ENCODE measurements at regions not wholly inside any gene's neighbourhood (a gene's known extent, or its start where the extent isn't known, plus 50 kb on each side); places are given as distances from the start of the nearest gene placed in this dataset.

DNA sequence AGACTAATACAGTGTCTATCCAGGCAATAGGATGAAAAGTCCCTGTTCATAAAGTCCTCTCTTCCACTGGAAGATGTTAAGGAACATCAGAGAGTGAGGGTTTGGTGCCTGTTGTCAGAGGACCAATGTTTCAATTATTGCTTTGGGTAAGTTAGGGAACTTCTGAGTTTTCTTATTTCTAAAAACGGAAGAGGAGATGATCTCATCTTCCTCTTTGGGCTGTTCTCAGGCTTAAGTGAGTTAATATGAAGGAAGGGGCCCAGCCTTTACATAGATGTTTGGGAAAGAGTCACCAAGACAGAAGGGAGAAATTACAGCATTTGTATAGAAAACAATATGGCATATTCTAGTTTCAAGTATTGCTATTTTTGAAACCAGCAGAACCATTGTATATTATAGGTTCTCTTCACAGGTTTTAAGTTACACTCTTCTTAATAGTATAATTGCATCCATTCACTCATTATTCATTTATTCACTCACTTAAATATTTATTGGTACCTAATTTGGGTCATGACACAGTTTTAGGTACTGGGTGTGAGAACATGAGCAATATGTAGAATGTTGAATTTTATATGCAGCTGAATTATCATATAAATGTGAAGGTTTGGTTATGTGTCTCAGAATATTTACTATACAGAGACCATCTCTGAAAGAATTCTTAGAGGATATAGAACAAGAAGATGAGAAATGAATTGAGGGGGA lies 68.5 kb upstream of the LRIG3 start:
- no peaks in the 10 kb centered on the region for H3K27me3 ChIP-seq (replicated peaks in 1 of 4; ENCODE audit: control extremely low read depth in 1 of 4, control insufficient read depth in 3 of 4, insufficient read depth in 4 of 4, low read length in 3 of 4)
- no peaks in the 10 kb centered on the region for H3K36me3 ChIP-seq (replicated peaks in 1 of 2; ENCODE audit: control extremely low read depth in 1 of 2, control insufficient read depth in 1 of 2, extremely low read depth in 1 of 2, insufficient read depth in 2 of 2, low read length in 1 of 2)
- Mint-ChIP-seq H3K9me3 (ENCODE audit: insufficient read depth) (peaks cover 8% of the 10 kb centered on the region), H3K27ac (no peak overlapping the region), H3K27me3 (no peaks in the 10 kb centered on the region), H3K4me3 (no peak overlapping the region), H3K4me1 (no peaks in the 10 kb centered on the region)
- no peak overlapping the region for H2AFZ ChIP-seq (ENCODE audit: insufficient read depth, low read depth, low read length, poor library complexity, severe bottlenecking)
- 60% methylated on average over 1 of the region's 1 CpG for WGBS (ENCODE audit: insufficient coverage)
- TF ChIP-seq CTCF (IDR thresholded peaks at IDR 0.05) (no peak), EZH2 (IDR thresholded peaks at IDR 0.05; ENCODE audit: borderline replicate concordance, insufficient read depth, low read depth, low read length, poor library complexity, severe bottlenecking) (no peak)
- intact Hi-C loops (cut with micrococcal nuclease), result no loop called here
- H3K4me2 ChIP-seq (replicated peaks; ENCODE audit: low read depth, low read length, poor library complexity, severe bottlenecking), result no peak overlapping the region
- ChIA-PET CTCF (no interaction called here), POLR2A (no interaction called here)
- no peak for DNase-seq
- no peaks in the 10 kb centered on the region for H3K4me1 ChIP-seq (ENCODE audit: control insufficient read depth in 2 of 2, insufficient read depth in 2 of 2, low read length in 2 of 2)
- peaks cover 0 to 5% (median 0%) of the 10 kb centered on the region in 3 donors for H3K9me3 ChIP-seq (ENCODE audit: control extremely low read depth in 1 of 3, control insufficient read depth in 2 of 3, insufficient read depth in 1 of 3, low read length in 2 of 3)
- no peaks in the 10 kb centered on the region for H3K79me2 ChIP-seq (ENCODE audit: control insufficient read depth, insufficient read depth, low read length)
- ATAC-seq (ENCODE audit: low read depth), result no peak
- no peak overlapping the region for H3K9ac ChIP-seq (ENCODE audit: low read length)
- H4K20me1 ChIP-seq (ENCODE audit: control insufficient read depth, insufficient read depth, low read length, poor library complexity, severe bottlenecking), result no peaks in the 10 kb centered on the region
- no peak overlapping the region for H3K27ac ChIP-seq (ENCODE audit: low read length in 2 of 2)
- no peak overlapping the region for H3K4me3 ChIP-seq (ENCODE audit: control extremely low read depth in 1 of 5, extremely low read depth in 1 of 5, insufficient read depth in 1 of 5, low read depth in 2 of 5, low read length in 4 of 5)

DNA sequence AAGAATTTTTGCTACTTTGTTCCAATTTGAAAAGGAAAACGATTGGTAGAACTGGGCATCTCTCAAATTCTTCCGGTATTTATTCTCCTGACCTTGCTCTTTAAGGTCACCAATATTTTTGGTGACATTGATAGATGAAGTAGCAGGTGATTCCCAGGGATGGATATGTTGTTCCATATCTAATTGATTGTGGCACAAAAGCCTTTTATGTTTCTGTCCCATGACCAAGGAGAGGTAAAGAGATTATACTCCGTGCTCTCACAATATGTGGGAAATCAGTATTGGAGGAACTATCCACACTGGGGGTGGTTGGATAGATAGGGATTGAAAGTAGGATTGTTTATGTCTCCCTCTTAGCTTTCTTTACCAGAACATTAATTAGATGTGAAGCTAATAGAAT lies 61.7 kb upstream of the LRIG3 start:
- no peaks in the 10 kb centered on the region for H3K36me3 ChIP-seq (replicated peaks in 1 of 2; ENCODE audit: control extremely low read depth in 1 of 2, control insufficient read depth in 1 of 2, extremely low read depth in 1 of 2, insufficient read depth in 2 of 2, low read length in 1 of 2)
- H2AFZ ChIP-seq (ENCODE audit: insufficient read depth, low read depth, low read length, poor library complexity, severe bottlenecking), result no peak overlapping the region
- Mint-ChIP-seq H3K27me3 (no peaks in the 10 kb centered on the region), H3K4me3 (no peak overlapping the region), H3K27ac (no peak overlapping the region), H3K4me1 (no peaks in the 10 kb centered on the region), H3K9me3 (ENCODE audit: insufficient read depth) (peaks cover 4% of the 10 kb centered on the region)
- no peak overlapping the region for H3K4me3 ChIP-seq (ENCODE audit: control extremely low read depth in 1 of 5, extremely low read depth in 1 of 5, insufficient read depth in 1 of 5, low read depth in 2 of 5, low read length in 4 of 5)
- no peaks in the 10 kb centered on the region for H3K79me2 ChIP-seq (ENCODE audit: control insufficient read depth, insufficient read depth, low read length)
- no peaks in the 10 kb centered on the region for H3K27me3 ChIP-seq (replicated peaks in 1 of 4; ENCODE audit: control extremely low read depth in 1 of 4, control insufficient read depth in 3 of 4, insufficient read depth in 4 of 4, low read length in 3 of 4)
- no peak overlapping the region for H3K4me2 ChIP-seq (replicated peaks; ENCODE audit: low read depth, low read length, poor library complexity, severe bottlenecking)
- H4K20me1 ChIP-seq (ENCODE audit: control insufficient read depth, insufficient read depth, low read length, poor library complexity, severe bottlenecking), result no peaks in the 10 kb centered on the region
- DNase-seq (no peak), ATAC-seq (ENCODE audit: low read depth) (no peak)
- H3K9me3 ChIP-seq (ENCODE audit: control extremely low read depth in 1 of 3, control insufficient read depth in 2 of 3, insufficient read depth in 1 of 3, low read length in 2 of 3), result no peaks in the 10 kb centered on the region
- H3K9ac ChIP-seq (ENCODE audit: low read length), result no peak overlapping the region
- no peaks in the 10 kb centered on the region for H3K4me1 ChIP-seq (ENCODE audit: control insufficient read depth in 2 of 2, insufficient read depth in 2 of 2, low read length in 2 of 2)
- no peak overlapping the region for H3K27ac ChIP-seq (ENCODE audit: low read length in 2 of 2)
- no peak for TF ChIP-seq EZH2 (IDR thresholded peaks at IDR 0.05; ENCODE audit: borderline replicate concordance, insufficient read depth, low read depth, low read length, poor library complexity, severe bottlenecking)
- TF ChIP-seq CTCF (IDR thresholded peaks at IDR 0.05), result no peak
- WGBS (ENCODE audit: insufficient coverage), result 100% methylated on average over 1 of the region's 3 CpGs
- POLR2A ChIA-PET, result no interaction called here
- intact Hi-C loops (cut with micrococcal nuclease), result no loop called here
- CTCF ChIA-PET, result no interaction called here

Data from B cell (primary cell).